Lower leg skin (tissue), 4 donors: ENCODE measurements at regions not wholly inside any gene's neighbourhood (a gene's known extent, or its start where the extent isn't known, plus 50 kb on each side); places are given as distances from the start of the nearest gene placed in this dataset.

ENCODE experiments used
- DNase-seq, 2 donors: peaks; one replicate each; pipeline ENCODE4 v3.0.0-alpha.2; 2019; ENCODE audit warnings: low spot score in 2 of 2
- H3K4me3 ChIP-seq: fragments of 200-600 bp; sonication (generic); 2 replicates; pipeline ENCODE4 v1.5.1; 2017; ENCODE audit warnings: mild to moderate bottlenecking, low read depth; ENCODE audit not compliant: poor library complexity, severe bottlenecking
- POLR2A ChIP-seq, 2 donors: fragments of 450-650 bp; IDR thresholded peaks; one replicate each; pipeline ENCODE4 v1.6.1; 2016 to 2017; ENCODE audit warnings: antibody characterized with exemption in 2 of 2, mild to moderate bottlenecking in 1 of 2, moderate library complexity in 1 of 2
- WGBS, 2 donors: methylation state at CpG; one replicate each; pipeline ENCODE4 v1.1.5; 2018; 5-methylcytosine and 5-hydroxymethylcytosine counted together
- intact Hi-C: fragments of 100-400 bp; cut with DNase I; formaldehyde crosslinking; loops from one replicate; pipeline ENCODE4 v1.15.0; 2023; ENCODE audit warnings: low total_unique reads
- TF ChIP-seq, protein P1 (sequence below), 3 donors: fragments of 450-650 bp; IDR thresholded peaks; one replicate each; pipeline ENCODE4 v1.5.1; 2016; ENCODE audit warnings: antibody characterized with exemption in 3 of 3, mild to moderate bottlenecking in 3 of 3, moderate library complexity in 2 of 3

DNA sequence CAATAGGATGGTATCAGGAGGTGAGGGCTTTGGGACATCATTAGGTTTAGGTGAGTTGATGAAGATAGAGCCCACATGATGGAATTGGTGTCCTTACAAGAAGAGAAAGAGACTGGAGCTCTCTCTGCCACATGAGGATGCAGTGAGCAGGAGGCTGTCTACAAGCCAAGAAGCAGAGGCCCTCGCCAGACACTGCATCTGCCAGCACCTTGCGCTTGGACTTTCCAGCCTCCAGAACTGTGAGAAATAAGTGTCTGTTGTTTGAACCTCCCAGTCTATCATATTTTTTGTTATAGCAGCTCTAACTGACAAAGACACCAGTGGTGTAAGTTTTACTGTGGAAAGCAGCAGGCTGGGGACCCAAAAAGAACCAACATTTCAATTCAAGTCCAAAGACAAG lies 571.1 kb upstream of the ID2 start:
- WGBS, 2 donors = 94 to 100% methylated on average over 2 of the region's 2 CpGs
- no peak for DNase-seq
- intact Hi-C loops = no loop called here
- TF ChIP-seq, protein P1, sequence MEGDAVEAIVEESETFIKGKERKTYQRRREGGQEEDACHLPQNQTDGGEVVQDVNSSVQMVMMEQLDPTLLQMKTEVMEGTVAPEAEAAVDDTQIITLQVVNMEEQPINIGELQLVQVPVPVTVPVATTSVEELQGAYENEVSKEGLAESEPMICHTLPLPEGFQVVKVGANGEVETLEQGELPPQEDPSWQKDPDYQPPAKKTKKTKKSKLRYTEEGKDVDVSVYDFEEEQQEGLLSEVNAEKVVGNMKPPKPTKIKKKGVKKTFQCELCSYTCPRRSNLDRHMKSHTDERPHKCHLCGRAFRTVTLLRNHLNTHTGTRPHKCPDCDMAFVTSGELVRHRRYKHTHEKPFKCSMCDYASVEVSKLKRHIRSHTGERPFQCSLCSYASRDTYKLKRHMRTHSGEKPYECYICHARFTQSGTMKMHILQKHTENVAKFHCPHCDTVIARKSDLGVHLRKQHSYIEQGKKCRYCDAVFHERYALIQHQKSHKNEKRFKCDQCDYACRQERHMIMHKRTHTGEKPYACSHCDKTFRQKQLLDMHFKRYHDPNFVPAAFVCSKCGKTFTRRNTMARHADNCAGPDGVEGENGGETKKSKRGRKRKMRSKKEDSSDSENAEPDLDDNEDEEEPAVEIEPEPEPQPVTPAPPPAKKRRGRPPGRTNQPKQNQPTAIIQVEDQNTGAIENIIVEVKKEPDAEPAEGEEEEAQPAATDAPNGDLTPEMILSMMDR (IDR thresholded peaks at IDR 0.05) = no peak
- no peak for TF ChIP-seq POLR2A (IDR thresholded peaks at IDR 0.05)
- H3K4me3 ChIP-seq = no peak overlapping the region

DNA sequence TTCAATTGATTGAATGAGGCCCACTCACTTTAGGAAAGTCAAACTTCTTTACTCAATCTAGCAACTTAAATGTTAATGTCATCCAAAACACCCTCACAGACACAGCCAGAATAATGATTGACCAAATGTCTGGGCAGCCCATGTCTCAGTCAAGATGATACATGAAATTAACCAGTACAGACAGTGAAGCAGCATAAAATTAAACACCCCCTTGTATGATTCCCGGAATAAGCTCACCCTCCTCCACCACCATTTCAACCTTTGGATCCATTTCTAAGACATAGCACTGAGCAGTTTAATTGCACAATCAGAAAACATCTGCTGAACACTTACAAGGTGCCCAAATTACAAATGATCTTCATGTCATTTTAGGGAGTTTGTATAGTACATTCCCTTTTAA lies 570.7 kb upstream of the ID2 start:
- no peak for TF ChIP-seq POLR2A (IDR thresholded peaks at IDR 0.05)
- TF ChIP-seq, protein P1 (IDR thresholded peaks at IDR 0.05) = no peak
- H3K4me3 ChIP-seq = no peak overlapping the region
- DNase-seq = no peak
- intact Hi-C loops = no loop called here
- 83 to 93% methylated on average over 1 of the region's 1 CpG for WGBS, 2 donors

DNA sequence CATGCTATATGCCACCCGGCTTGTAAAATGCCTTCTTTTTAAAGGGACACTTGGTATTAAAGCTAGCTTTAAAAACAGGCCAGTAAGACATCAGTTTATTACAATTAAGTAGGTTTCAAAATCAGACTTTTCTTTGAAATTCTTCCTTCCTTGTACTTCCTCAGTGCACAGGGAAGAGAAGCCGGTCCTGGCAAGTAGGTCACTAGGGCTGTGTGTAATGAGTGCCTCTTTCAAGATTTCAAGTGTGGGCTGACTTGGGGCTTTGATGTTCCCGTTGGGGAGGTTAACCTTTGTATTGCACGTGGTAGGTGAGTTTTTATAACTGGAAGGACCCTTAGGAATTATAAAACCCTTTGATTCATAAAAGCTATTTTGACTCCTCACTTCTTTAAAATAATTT lies 566.4 kb upstream of the ID2 start:
- no peak overlapping the region for H3K4me3 ChIP-seq
- WGBS, 2 donors = 60 to 69% methylated on average over 4 of the region's 4 CpGs
- DNase-seq = no peak
- intact Hi-C loops = no loop called here
- TF ChIP-seq POLR2A (IDR thresholded peaks at IDR 0.05) = no peak
- TF ChIP-seq, protein P1 (IDR thresholded peaks at IDR 0.05) = no peak

DNA sequence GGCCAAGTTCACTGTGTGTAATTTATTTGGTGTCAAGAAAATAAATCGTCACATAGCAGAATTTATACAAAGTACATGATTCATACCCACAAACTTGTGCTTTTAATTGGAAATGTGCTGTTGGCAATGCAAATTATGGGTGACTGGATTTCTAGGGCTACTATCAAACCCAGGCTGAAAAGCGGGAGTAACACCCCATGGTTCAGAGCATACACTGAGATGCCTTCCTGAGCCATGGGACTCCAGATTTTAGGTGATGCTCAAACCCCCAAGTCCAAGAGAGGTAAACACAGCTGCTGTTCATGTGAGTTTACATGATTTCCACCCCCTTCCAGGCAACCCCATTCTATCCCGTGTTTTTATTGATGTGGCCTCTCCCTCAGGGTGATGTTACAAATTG lies 565.9 kb upstream of the ID2 start:
- no peak for DNase-seq
- no peak overlapping the region for H3K4me3 ChIP-seq
- intact Hi-C loops = no loop called here
- TF ChIP-seq, protein P1 (IDR thresholded peaks at IDR 0.05) = no peak
- WGBS, 2 donors = 63 to 64% methylated on average over 3 of the region's 3 CpGs

DNA sequence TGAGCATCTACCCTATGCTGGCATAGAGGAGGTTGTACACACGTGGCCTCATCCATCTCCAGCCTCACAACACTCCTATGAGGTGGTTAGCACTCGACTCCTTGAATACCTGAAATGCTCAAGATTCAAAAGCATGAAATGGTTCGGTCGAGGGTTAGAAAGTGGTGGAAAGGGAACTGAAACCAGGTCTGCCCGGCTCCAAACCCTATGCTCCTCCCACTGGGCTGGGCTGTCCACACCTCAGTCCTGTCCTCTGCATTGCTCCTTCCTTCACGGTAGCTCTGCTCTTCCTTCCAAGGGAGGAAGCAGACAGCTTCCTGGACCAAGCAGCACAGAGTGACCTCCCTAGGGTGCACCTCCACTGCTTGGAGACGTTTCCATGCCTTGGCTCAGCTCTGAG lies 565.2 kb upstream of the ID2 start:
- TF ChIP-seq, protein P1 (IDR thresholded peaks at IDR 0.05) = no peak
- TF ChIP-seq POLR2A (IDR thresholded peaks at IDR 0.05) = no peak
- DNase-seq = no peak
- H3K4me3 ChIP-seq = no peak overlapping the region
- intact Hi-C loops = no loop called here
- 84 to 86% methylated on average over 7 of the region's 7 CpGs for WGBS, 2 donors

DNA sequence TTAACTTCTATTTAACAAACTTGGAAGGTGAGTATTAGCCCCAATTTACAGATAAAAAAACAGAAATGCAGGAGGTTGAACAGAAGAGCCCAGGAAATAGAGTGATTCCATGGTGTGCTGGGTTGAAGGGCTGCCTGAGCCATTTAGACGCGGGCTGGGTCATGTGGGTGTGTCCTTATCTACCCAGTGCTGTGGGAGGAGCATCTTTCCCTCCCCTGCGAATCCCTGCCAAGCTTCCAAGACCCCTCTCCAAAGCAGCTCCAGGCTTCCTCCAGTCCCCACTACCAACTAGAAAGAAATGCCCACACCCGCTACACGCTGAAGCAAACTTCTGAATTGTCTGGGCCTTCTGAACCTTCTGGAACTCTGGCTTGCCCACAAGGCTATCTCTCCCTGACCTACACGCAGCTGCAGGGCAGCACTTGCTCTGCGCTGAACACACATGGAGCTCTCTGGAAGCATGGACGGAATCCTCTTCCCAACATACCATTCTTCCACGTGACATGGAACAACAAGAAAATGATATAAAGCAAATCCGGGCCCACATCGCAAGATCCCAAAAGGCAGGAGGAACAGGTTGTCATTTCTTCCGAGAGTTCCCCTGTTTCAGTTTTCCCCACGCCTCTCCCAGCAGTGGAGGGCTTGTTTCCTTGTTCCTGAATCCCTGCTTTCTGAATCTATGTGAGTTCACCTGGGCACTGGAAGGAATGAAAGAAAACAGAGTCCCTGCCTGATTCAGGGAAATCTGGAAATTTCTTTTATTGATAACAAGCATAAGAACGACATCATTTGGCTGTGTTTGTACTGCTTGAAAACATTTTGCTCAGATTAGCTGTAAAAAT lies 562.7 kb upstream of the ID2 start:
- TF ChIP-seq, protein P1 (IDR thresholded peaks at IDR 0.05) = no peak
- TF ChIP-seq POLR2A (IDR thresholded peaks at IDR 0.05) = no peak
- no peak for DNase-seq
- WGBS, 2 donors = 87 to 91% methylated on average over 14 of the region's 14 CpGs
- no peak overlapping the region for H3K4me3 ChIP-seq
- intact Hi-C loops = no loop called here
